ENCODE measurements at regions not wholly inside any gene's neighbourhood (a gene's known extent, or its start where the extent isn't known, plus 50 kb on each side); places are given as distances from the start of the nearest gene placed in this dataset.

- DNase-seq: no peak
These were observed 938.9 kb upstream of the TENM4 start for GRCh38 chr11:80379620-80380278.

DNA sequence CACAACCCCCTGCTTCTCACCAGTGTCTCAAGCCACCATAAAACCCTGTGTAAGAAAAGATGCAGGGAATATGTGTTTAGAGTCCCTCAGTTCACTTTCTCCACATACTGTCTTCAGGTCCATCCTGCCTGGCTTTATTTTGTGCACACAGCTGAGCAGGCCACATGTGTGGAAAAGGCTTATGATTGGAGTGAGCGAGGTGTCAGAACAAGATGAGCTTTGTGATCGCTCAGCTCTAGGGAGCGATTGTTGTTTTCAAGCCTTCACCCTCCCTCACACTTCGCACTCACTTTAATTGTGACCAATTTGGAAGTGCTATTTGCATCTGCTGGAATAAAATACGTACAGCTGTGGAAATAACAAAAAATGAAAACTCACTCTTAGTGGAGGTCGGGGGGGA, 931.1 kb upstream of the TENM4 start:
- DNase-seq: no peak

GRCh38 chr11:80365980-80366379, 925.1 kb upstream of the TENM4 start:
- DNase-seq: no peak

DNA sequence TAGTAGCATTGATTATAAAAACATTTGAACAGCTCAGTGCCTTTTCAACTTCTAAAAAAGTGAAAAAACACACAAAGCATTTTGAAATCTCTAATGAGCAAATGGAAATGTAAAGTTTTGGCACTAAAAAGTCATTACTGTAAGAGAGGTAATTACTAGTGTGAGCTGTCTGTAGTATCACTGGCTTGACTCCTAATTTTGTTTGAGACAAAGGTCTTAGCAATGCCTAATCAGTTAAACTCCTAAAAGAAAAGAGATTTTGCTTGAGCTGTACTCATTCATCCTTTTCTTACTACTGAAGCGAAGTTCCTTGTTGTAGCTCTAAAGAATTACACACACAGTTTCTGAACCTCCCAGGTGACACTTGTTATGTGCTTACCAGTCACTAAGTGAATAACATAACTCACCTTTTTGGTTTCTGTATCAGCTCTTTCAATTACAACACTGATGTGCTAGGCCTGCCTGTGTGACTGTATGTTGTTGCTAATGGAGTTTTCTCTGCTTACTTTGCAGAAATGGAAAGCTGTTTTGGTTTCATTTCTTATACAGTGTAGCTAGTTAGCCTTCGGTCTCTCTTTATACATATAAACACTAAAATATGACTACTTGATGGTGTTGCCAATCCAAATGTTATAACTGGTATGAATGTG, 924.4 kb upstream of the TENM4 start:
- no peak for DNase-seq

GRCh38 chr11:80362563-80363340, 921.9 kb upstream of the TENM4 start:
- DNase-seq: no peak

DNA sequence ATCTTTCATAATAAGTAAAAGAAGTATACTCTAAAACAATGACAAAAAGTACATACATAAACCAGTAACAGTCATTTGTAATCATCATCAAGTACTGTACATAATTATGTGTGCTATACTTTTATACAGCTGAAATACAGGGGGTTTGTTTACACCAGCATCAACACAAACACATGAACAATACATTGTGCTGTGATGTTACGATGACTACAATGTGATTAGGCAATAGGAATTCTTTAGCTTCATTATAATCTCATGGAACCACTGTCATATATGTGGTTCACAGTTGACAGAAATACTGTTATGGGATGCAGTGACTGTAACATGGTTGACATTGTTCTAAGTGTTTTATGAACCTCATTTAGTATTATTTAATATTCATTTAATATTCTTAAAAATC, 914.4 kb upstream of the TENM4 start:
- no peak for DNase-seq

- DNase-seq: no peak
These were observed 909.7 kb upstream of the TENM4 start for GRCh38 chr11:80350541-80350940.

DNA sequence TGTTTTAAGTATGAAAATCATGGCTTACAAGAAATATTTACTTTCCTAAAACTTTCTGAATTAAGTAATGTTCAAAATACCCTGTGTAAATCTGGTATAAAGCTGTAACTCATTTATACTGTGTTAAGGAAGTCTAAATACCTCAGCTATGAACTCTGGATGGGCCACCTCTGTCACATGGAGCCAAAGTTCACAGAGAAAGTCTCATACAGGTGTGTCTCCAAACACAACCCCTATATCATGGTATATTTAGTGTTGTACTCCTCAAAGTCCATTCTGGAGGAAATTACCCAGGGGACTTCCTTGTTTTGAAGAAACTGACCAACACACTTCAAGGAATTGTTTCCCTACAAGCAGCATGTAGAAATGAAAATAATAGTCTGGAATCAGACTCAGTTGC, 909.2 kb upstream of the TENM4 start:
- DNase-seq: no peak

GRCh38 chr11:80346353-80347059, 905.7 kb upstream of the TENM4 start:
- no peak for DNase-seq

GRCh38 chr11:80343436-80343835, 902.6 kb upstream of the TENM4 start:
- no peak for DNase-seq

- no peak for DNase-seq
These were observed 897.4 kb upstream of the TENM4 start for GRCh38 chr11:80338231-80338630.

DNA sequence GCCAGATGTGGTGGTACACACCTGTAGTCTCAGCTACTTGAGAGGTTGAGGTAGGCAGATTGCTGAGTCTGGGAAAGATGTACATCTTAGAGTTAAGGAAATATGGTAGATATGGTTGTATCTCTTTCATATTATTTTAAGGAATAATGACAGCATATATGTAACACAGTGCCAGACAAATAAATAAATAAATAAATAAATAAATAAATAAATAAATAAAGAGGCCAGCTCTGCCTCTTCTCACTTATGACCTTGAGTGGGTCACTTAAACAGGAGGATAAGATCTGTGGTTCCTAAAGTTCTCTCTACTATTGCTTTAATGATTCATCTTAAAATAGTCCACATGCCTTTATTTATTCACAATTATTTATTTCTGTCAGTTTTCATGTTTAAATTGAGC, 890.9 kb upstream of the TENM4 start:
- DNase-seq: no peak

DNA sequence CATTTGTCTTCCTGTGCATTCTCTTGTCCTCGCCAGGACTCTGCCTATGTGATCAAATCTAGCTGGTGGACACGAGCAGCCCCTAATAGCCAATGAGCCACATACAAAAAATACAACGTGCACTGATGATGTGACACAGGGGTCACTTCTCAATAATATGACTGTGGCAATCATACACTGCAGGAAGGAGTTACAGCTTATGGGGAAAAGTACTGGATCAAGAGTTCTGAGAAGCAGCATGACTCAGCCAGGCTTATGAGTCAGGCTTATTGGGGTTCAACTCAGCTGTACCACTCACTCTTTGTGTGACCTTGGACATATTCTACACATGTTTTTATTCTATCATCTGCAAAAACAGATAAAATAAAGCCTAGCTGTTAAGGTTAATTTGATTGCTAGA, 889.4 kb upstream of the TENM4 start:
- DNase-seq: no peak

- DNase-seq: no peak
These were observed 887.9 kb upstream of the TENM4 start for GRCh38 chr11:80328774-80329173.

DNA sequence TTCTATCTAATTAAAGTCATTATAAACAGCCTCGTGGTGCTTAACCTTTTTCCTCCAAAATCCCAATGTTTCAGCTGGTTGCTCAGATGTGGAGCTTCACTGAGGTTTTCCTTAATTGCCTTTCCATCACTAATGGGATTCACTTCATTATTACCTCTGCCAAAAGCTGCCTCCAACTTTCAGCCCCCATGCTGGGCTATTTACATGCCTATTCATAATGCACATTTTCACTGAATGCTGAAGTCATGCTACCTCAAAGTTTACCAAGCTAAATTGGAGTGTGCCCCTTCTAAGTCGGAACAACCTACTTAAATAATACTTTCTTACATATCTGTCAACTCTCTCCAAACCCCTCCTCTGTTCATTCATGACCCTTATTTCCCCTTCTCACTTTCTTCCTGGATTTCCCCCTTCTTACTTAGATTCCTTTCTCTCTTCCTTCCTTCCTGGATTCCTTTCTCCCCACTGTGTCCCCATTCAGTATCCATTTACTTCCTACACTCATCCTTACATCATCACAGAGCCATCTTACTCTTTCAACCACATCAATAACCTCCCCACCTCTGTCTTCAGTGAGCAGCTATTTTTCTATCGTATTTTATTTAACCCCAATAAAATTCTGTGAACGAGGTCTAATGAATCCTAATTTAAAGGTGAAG, 887.3 kb upstream of the TENM4 start:
- DNase-seq: no peak

DNA sequence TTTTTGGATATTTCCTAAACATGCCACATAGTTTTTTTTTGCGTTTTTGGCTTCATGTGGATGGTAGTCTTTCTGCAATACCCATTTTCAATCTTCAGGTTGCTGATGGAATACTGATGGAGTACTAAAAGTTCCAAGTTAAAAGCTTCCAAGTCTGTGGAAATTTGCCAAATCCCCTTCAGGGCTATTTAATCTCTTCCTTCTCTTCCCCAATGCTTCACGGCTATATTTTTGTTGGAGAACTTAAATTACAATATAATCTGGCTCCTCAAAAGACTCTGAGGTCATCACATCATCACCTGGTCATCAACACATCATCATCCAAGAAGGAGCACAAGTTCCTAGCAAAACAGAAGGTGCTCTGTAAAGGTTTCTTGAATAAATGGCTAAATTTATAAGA, 881.0 kb upstream of the TENM4 start:
- DNase-seq: no peak

GRCh38 chr11:80320765-80321164, 879.9 kb upstream of the TENM4 start:
- no peak for DNase-seq

DNA sequence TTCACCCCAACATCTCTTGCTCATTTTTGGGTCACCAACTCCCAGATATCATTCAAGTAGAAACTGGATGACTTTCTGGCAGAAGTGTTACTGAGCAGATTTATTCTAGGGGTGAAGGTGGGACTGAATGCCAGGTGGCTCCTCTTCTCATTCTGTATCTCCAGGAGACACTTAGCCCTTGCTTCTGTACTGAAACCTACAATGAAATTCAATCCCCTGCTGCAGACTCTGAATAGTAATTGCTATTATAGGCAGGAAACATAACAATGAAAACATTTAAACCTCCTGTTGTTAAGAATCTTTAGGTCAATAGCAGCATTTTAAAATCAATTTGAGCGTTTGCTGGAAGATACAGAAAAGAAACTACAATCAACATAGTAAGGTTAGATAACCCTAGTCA, 879.4 kb upstream of the TENM4 start:
- no peak for DNase-seq

- no peak for DNase-seq
These were observed 876.8 kb upstream of the TENM4 start for GRCh38 chr11:80317612-80318011.

DNA sequence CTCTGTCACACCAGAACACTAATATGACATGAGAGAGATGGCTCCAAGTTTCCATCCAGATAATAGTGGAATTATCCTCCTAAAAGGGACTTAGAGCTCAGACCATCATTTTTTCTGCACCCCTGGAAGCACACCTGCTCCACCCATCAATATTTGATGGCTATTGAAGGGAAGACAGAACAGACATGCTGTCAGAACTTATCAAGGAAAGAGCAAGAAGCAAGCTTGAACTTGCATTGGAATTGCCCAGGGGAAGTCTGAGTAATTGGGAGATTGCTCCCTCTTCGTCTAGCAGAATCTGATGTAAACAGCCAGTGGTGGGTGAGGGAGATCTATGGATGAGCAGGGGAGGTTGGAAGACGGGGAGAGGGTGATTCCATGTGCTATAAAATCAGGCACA, 874.4 kb upstream of the TENM4 start:
- no peak for DNase-seq

DNA sequence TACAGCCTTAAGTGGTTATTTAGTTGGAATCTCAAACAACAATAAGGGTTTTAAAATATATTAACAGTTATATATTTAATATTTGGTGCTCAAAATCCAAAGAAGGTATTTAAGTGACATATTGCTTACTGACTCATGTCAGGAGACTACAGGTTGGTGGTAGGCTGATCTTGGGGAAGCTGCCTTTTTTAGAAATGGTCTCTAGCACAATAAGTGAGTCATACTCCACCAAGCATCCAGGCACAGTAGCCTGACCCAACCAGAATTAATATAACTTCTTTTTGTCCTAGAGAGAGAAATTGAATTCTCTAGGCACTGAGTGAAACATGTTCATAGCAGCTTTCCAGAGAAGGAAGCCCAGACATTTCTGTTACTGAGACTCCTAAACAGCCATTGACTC, 868.5 kb upstream of the TENM4 start:
- DNase-seq: no peak

GRCh38 chr11:80307676-80308075, 866.8 kb upstream of the TENM4 start:
- DNase-seq: no peak
